ENCODE measurements at regions not wholly inside any gene's neighbourhood (a gene's known extent, or its start where the extent isn't known, plus 50 kb on each side); places are given as distances from the start of the nearest gene placed in this dataset.
"Not testable (repeated sequence)": the region's sequence is repeated elsewhere in the genome, so short reads cannot be mapped to it uniquely, and the experiment has no call there.

GRCh38 chr10:109665321-109665720 lies 258.0 kb downstream of the XPNPEP1 start:
- no peak overlapping the region for H3K4me3 ChIP-seq (replicated peaks; ENCODE audit: low read depth, low read length)
- TF ChIP-seq CTCF (IDR thresholded peaks at IDR 0.05; ENCODE audit: low read length, missing control alignments) = no peak
- no peak for DNase-seq (ENCODE audit: low read depth)

GRCh38 chr10:109664554-109664953 lies 258.8 kb downstream of the XPNPEP1 start:
- H3K4me3 ChIP-seq (replicated peaks; ENCODE audit: low read depth, low read length) = no peak overlapping the region
- no peak for DNase-seq (ENCODE audit: low read depth)
- TF ChIP-seq CTCF (IDR thresholded peaks at IDR 0.05; ENCODE audit: low read length, missing control alignments) = no peak

GRCh38 chr10:109663122-109663521 lies 260.2 kb downstream of the XPNPEP1 start:
- no peak overlapping the region for H3K4me3 ChIP-seq (replicated peaks; ENCODE audit: low read depth, low read length)
- DNase-seq (ENCODE audit: low read depth) = no peak
- no peak for TF ChIP-seq CTCF (IDR thresholded peaks at IDR 0.05; ENCODE audit: low read length, missing control alignments)

- H3K4me3 ChIP-seq (replicated peaks; ENCODE audit: low read depth, low read length); DNase-seq (ENCODE audit: low read depth): not testable (repeated sequence)
Measured at GRCh38 chr10:109652612-109653011, 270.7 kb downstream of the XPNPEP1 start.

DNA sequence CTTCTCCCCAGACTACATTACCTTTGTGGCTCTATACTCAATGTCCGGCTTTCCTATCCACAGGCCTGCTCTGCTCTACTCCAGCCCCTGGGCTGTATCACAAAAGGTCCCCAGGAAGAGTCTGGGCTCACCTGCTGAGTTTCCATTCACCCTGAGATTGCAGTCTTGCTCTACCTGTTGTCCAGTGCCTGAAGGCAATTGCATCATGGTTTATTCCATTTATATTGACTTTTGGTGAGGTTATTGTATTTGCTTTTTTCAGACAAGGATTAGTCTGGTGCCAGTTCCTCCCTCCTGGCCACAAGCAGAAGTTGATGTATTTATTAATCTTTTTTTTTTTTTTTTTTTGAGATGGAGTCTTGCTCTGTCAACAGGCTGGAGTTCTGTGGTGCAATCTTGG lies 273.1 kb downstream of the XPNPEP1 start:
- no peak for DNase-seq (ENCODE audit: low read depth)
- no peak for TF ChIP-seq CTCF (IDR thresholded peaks at IDR 0.05; ENCODE audit: low read length, missing control alignments)
- no peak overlapping the region for H3K4me3 ChIP-seq (replicated peaks; ENCODE audit: low read depth, low read length)

DNA sequence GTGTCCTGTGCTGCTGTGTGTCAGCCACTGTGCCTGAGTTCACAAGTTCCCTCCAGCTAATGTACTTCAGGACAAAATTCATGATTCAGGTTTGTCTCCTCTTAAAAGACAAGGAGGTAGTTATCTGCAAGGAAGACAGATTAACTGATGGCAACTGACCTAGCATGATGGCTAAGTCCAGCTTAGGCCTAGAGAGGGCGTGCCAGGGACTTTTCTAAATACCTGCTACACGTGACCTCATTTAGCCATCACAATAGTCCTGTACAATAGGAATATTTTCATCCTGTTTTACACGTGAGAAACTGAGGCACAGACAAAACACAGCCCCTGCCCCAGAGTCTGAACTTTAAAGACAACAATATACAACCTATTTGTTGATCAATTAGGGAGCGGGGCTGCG lies 275.7 kb downstream of the XPNPEP1 start:
- no peak for DNase-seq (ENCODE audit: low read depth)
- no peak overlapping the region for H3K4me3 ChIP-seq (replicated peaks; ENCODE audit: low read depth, low read length)
- no peak for TF ChIP-seq CTCF (IDR thresholded peaks at IDR 0.05; ENCODE audit: low read length, missing control alignments)

- TF ChIP-seq CTCF (IDR thresholded peaks at IDR 0.05; ENCODE audit: low read length, missing control alignments) = no peak
- DNase-seq (ENCODE audit: low read depth) = no peak
- no peak overlapping the region for H3K4me3 ChIP-seq (replicated peaks; ENCODE audit: low read depth, low read length)
Measured at GRCh38 chr10:109633846-109634245, 289.5 kb downstream of the XPNPEP1 start.

- H3K4me3 ChIP-seq (replicated peaks; ENCODE audit: low read depth, low read length); DNase-seq (ENCODE audit: low read depth): not testable (repeated sequence)
Measured at GRCh38 chr10:109633017-109633416, 290.3 kb downstream of the XPNPEP1 start.

All from fibroblast of pulmonary artery (primary cell).